ENCODE measurements at regions not wholly inside any gene's neighbourhood (a gene's known extent, or its start where the extent isn't known, plus 50 kb on each side); places are given as distances from the start of the nearest gene placed in this dataset.

DNA sequence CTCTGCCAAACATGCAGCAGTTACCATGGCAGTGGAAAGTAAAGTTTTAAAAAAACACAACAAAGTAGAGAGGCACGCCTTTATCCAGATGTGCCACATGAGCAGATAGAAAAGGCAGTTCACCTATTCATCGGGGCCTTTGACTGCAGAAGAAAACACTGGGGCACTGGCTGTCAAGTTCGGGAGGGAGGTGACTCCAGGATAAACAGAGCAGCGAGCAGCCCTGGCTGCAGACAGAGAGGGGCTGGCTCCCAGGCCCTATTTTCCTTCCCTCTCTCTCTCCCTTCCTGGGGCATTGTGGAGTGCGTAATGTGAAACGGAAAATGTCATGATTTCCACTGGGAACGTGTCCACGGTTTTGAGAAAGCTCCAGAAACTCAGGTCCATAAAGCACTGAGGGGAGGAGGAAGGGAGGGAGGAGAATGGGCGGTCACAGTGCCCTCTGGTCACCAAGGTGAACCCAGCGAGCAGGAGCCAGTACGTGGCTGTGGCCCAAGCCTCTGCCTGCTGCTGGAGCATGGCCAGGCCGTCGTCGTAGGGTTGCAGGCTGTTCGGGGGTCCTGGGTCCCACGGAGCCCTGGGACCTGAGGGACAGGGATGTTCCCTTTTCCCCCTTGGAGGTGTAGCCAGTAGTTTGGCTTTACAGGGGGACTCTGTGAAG lies 114.7 kb upstream of the IRF2BP2 start (continued):
- TF ChIP-seq, protein P1, sequence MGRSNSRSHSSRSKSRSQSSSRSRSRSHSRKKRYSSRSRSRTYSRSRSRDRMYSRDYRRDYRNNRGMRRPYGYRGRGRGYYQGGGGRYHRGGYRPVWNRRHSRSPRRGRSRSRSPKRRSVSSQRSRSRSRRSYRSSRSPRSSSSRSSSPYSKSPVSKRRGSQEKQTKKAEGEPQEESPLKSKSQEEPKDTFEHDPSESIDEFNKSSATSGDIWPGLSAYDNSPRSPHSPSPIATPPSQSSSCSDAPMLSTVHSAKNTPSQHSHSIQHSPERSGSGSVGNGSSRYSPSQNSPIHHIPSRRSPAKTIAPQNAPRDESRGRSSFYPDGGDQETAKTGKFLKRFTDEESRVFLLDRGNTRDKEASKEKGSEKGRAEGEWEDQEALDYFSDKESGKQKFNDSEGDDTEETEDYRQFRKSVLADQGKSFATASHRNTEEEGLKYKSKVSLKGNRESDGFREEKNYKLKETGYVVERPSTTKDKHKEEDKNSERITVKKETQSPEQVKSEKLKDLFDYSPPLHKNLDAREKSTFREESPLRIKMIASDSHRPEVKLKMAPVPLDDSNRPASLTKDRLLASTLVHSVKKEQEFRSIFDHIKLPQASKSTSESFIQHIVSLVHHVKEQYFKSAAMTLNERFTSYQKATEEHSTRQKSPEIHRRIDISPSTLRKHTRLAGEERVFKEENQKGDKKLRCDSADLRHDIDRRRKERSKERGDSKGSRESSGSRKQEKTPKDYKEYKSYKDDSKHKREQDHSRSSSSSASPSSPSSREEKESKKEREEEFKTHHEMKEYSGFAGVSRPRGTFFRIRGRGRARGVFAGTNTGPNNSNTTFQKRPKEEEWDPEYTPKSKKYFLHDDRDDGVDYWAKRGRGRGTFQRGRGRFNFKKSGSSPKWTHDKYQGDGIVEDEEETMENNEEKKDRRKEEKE (IDR thresholded peaks at IDR 0.05) = no peak
- TF ChIP-seq, protein P2, sequence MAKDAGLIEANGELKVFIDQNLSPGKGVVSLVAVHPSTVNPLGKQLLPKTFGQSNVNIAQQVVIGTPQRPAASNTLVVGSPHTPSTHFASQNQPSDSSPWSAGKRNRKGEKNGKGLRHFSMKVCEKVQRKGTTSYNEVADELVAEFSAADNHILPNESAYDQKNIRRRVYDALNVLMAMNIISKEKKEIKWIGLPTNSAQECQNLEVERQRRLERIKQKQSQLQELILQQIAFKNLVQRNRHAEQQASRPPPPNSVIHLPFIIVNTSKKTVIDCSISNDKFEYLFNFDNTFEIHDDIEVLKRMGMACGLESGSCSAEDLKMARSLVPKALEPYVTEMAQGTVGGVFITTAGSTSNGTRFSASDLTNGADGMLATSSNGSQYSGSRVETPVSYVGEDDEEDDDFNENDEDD (CRISPR knock-in tag; IDR thresholded peaks at IDR 0.05; ENCODE audit: borderline replicate concordance) = no peak; the same call in none of the 2 replicates
- peak; percentile 10; the same call in 1 of the 2 replicates for TF ChIP-seq MEIS1 (CRISPR knock-in tag; IDR thresholded peaks at IDR 0.05; ENCODE audit: borderline replicate concordance)
- TF ChIP-seq, protein P3, sequence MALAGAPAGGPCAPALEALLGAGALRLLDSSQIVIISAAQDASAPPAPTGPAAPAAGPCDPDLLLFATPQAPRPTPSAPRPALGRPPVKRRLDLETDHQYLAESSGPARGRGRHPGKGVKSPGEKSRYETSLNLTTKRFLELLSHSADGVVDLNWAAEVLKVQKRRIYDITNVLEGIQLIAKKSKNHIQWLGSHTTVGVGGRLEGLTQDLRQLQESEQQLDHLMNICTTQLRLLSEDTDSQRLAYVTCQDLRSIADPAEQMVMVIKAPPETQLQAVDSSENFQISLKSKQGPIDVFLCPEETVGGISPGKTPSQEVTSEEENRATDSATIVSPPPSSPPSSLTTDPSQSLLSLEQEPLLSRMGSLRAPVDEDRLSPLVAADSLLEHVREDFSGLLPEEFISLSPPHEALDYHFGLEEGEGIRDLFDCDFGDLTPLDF (CRISPR knock-in tag; IDR thresholded peaks at IDR 0.05) = no peak
- TF ChIP-seq, protein P4, sequence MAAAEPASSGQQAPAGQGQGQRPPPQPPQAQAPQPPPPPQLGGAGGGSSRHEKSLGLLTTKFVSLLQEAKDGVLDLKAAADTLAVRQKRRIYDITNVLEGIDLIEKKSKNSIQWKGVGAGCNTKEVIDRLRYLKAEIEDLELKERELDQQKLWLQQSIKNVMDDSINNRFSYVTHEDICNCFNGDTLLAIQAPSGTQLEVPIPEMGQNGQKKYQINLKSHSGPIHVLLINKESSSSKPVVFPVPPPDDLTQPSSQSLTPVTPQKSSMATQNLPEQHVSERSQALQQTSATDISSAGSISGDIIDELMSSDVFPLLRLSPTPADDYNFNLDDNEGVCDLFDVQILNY (CRISPR knock-in tag; conservative IDR thresholded peaks at IDR 0.05) = no peak
- TF ChIP-seq ADNP (CRISPR knock-in tag; IDR thresholded peaks at IDR 0.05) = no peak
- TF ChIP-seq ZNF12 (CRISPR knock-in tag; IDR thresholded peaks at IDR 0.05) = no peak
- TF ChIP-seq, protein P5, sequence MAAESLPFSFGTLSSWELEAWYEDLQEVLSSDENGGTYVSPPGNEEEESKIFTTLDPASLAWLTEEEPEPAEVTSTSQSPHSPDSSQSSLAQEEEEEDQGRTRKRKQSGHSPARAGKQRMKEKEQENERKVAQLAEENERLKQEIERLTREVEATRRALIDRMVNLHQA (CRISPR knock-in tag; IDR thresholded peaks at IDR 0.05) = no peak; the same call in 1 of the 2 replicates
- 0 out of 2 replicates have a peak, but pooled peaks have one; percentile 41 for TF ChIP-seq ATF7-NPFF (CRISPR knock-in tag; IDR thresholded peaks at IDR 0.05; ENCODE audit: low read depth)
- TF ChIP-seq HMGA1 (CRISPR knock-in tag; conservative IDR thresholded peaks at IDR 0.05) = no peak
- TF ChIP-seq, protein P6, sequence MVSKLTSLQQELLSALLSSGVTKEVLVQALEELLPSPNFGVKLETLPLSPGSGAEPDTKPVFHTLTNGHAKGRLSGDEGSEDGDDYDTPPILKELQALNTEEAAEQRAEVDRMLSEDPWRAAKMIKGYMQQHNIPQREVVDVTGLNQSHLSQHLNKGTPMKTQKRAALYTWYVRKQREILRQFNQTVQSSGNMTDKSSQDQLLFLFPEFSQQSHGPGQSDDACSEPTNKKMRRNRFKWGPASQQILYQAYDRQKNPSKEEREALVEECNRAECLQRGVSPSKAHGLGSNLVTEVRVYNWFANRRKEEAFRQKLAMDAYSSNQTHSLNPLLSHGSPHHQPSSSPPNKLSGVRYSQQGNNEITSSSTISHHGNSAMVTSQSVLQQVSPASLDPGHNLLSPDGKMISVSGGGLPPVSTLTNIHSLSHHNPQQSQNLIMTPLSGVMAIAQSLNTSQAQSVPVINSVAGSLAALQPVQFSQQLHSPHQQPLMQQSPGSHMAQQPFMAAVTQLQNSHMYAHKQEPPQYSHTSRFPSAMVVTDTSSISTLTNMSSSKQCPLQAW (CRISPR knock-in tag; IDR thresholded peaks at IDR 0.05) = peak; percentile 61; the same call in 1 of the 2 replicates
- TF ChIP-seq TBP (CRISPR knock-in tag; IDR thresholded peaks at IDR 0.05) = no peak
- TF ChIP-seq, protein P7, sequence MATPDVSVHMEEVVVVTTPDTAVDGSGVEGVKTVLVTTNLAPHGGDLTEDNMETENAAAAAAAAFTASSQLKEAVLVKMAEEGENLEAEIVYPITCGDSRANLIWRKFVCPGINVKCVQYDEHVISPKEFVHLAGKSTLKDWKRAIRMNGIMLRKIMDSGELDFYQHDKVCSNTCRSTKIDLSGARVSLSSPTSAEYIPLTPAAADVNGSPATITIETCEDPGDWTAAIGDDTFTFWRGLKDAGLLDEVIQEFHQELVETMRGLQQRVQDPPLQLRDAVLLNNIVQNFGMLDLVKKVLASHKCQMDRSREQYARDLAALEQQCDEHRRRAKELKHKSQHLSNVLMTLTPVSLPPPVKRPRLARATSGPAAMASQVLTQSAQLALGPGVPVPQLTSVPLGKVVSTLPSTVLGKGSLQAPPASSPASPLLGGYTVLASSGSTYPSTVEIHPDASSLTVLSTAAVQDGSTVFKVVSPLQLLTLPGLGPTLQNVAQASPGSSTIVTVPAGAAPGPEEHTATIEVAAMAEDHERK (CRISPR knock-in tag; IDR thresholded peaks at IDR 0.05; ENCODE audit: low read depth) = no peak
- TF ChIP-seq ZNF331 (CRISPR knock-in tag; IDR thresholded peaks at IDR 0.05) = peak; percentile 7; the same call in 1 of the 2 replicates
- no peak for TF ChIP-seq ZNF577 (CRISPR knock-in tag; IDR thresholded peaks at IDR 0.05; ENCODE audit: borderline replicate concordance, low read depth)
- no peak for TF ChIP-seq TCF7L2 (IDR thresholded peaks at IDR 0.05; ENCODE audit: low read depth, low read length)
- no peak for TF ChIP-seq ZFP62 (CRISPR knock-in tag; IDR thresholded peaks at IDR 0.05)
- no peak for TF ChIP-seq SNRNP70 (IDR thresholded peaks at IDR 0.05; ENCODE audit: low read depth, low read length)
